Thyroid gland (tissue), 4 donors: ENCODE measurements at regions not wholly inside any gene's neighbourhood (a gene's known extent, or its start where the extent isn't known, plus 50 kb on each side); places are given as distances from the start of the nearest gene placed in this dataset.

Experiments used
- DNase-seq, 2 donors: peaks; one replicate each; pipeline ENCODE4 v3.0.0-alpha.2; 2019
- H3K27ac ChIP-seq, 3 donors: fragments of 200-600 bp; sonication (generic); 1 replicate in 2 of 3; 2 replicates in 1 of 3; pipeline ENCODE4 v1.5.1; 2016 to 2019; ENCODE audit warnings: mild to moderate bottlenecking in 1 of 3, moderate library complexity in 1 of 3
- H3K27me3 ChIP-seq: fragments of 200-600 bp; sonication (generic); one replicate; pipeline ENCODE4 v1.5.1; 2019
- H3K36me3 ChIP-seq, 2 donors: fragments of 200-600 bp; sonication (generic); one replicate each; pipeline ENCODE4 v1.5.1; 2016 to 2019
- H3K4me1 ChIP-seq, 2 donors: fragments of 200-600 bp; sonication (generic); one replicate each; pipeline ENCODE4 v1.5.1; 2017 to 2019
- H3K4me3 ChIP-seq, 3 donors: fragments of 200-600 bp; sonication (generic); replicated peaks in 1 of 3; 1 replicate in 2 of 3; 2 replicates in 1 of 3; pipeline ENCODE4 v1.5.1; 2016; ENCODE audit warnings: mild to moderate bottlenecking in 1 of 3
- H3K9me3 ChIP-seq: fragments of 200-600 bp; sonication (generic); one replicate; pipeline ENCODE4 v1.5.1; 2017
- CTCF ChIP-seq, 6 experiments: fragments of 200-600 bp in 3 of 6; fragments of 450-650 bp in 3 of 6; sonication (generic) in 3 of 6; IDR thresholded peaks; one replicate each; pipeline ENCODE4 v1.5.1; 2016 to 2019; ENCODE audit warnings: antibody characterized with exemption in 6 of 6, mild to moderate bottlenecking in 2 of 6, inconsistent platforms in 1 of 6, moderate library complexity in 1 of 6
- POLR2A ChIP-seq, 2 donors: fragments of 450-650 bp; IDR thresholded peaks; one replicate each; pipeline ENCODE4 v1.6.1; 2017; ENCODE audit warnings: antibody characterized with exemption in 2 of 2, mild to moderate bottlenecking in 2 of 2, moderate library complexity in 1 of 2
- whole genome bisulfite sequencing, 2 donors: methylation state at CpG; one replicate each; pipeline ENCODE4 v1.1.5; 2017; 5-methylcytosine and 5-hydroxymethylcytosine counted together
- intact Hi-C: fragments of 100-400 bp; cut with DNase I; formaldehyde crosslinking; loops from one replicate; pipeline ENCODE4 v1.15.1; 2023

GRCh38 chr12:92002195-92002649 lies 143.4 kb downstream of the BTG1 start:
- no peak for DNase-seq
- H3K27me3 ChIP-seq: no peaks in the 10 kb centered on the region
- H3K27ac ChIP-seq: no peak overlapping the region
- 94 to 97% methylated on average over 1 of the region's 1 CpG for WGBS, 2 donors
- H3K36me3 ChIP-seq: no peaks in the 10 kb centered on the region
- no peak for TF ChIP-seq CTCF (IDR thresholded peaks at IDR 0.05)
- no peak for TF ChIP-seq POLR2A (IDR thresholded peaks at IDR 0.05)
- H3K9me3 ChIP-seq: no peaks in the 10 kb centered on the region
- no peak overlapping the region for H3K4me3 ChIP-seq
- intact Hi-C loops: no loop called here
- H3K4me1 ChIP-seq: no peaks in the 10 kb centered on the region

- no peak overlapping the region for H3K4me3 ChIP-seq
- no peaks in the 10 kb centered on the region for H3K4me1 ChIP-seq
- no peaks in the 10 kb centered on the region for H3K36me3 ChIP-seq
- H3K9me3 ChIP-seq: no peaks in the 10 kb centered on the region
- no peak for TF ChIP-seq POLR2A (IDR thresholded peaks at IDR 0.05)
- TF ChIP-seq CTCF (IDR thresholded peaks at IDR 0.05): no peak
- no peaks in the 10 kb centered on the region for H3K27me3 ChIP-seq
- DNase-seq: no peak
- intact Hi-C loops: no loop called here
- 68 to 83% methylated on average over 2 of the region's 2 CpGs for WGBS, 2 donors
- H3K27ac ChIP-seq: no peak overlapping the region
Observed at GRCh38 chr12:92000597-92000996, 145.0 kb downstream of the BTG1 start.

GRCh38 chr12:91999823-92000222 lies 145.8 kb downstream of the BTG1 start:
- intact Hi-C loops: no loop called here
- Histone ChIP-seq H3K27ac (no peak overlapping the region), H3K4me1 (no peaks in the 10 kb centered on the region), H3K27me3 (no peaks in the 10 kb centered on the region), H3K36me3 (no peaks in the 10 kb centered on the region), H3K9me3 (no peaks in the 10 kb centered on the region), H3K4me3 (no peak overlapping the region)
- DNase-seq: no peak
- no peak for TF ChIP-seq POLR2A (IDR thresholded peaks at IDR 0.05)
- 96 to 100% methylated on average over 1 of the region's 1 CpG for WGBS, 2 donors

GRCh38 chr12:91998316-91998715 lies 147.3 kb downstream of the BTG1 start:
- H3K9me3 ChIP-seq: no peaks in the 10 kb centered on the region
- no peak for DNase-seq
- H3K27ac ChIP-seq: no peak overlapping the region
- no peaks in the 10 kb centered on the region for H3K36me3 ChIP-seq
- TF ChIP-seq POLR2A (IDR thresholded peaks at IDR 0.05): no peak
- TF ChIP-seq CTCF (IDR thresholded peaks at IDR 0.05): no peak
- H3K27me3 ChIP-seq: no peaks in the 10 kb centered on the region
- 92 to 97% methylated on average over 2 of the region's 2 CpGs for WGBS, 2 donors
- no peak overlapping the region for H3K4me3 ChIP-seq
- intact Hi-C loops: no loop called here
- H3K4me1 ChIP-seq: no peaks in the 10 kb centered on the region

- H3K9me3 ChIP-seq: no peaks in the 10 kb centered on the region
- WGBS, 2 donors: 83 to 88% methylated on average over 5 of the region's 5 CpGs
Observed at GRCh38 chr12:91994208-91994797, 151.3 kb downstream of the BTG1 start.

More at GRCh38 chr12:91994208-91994797, 151.3 kb downstream of the BTG1 start:
- Histone ChIP-seq H3K4me1 (no peaks in the 10 kb centered on the region), H3K36me3 (no peaks in the 10 kb centered on the region), H3K27me3 (no peaks in the 10 kb centered on the region), H3K4me3 (no peak overlapping the region), H3K27ac (no peak overlapping the region)
- no peak for TF ChIP-seq CTCF (IDR thresholded peaks at IDR 0.05)
- TF ChIP-seq POLR2A (IDR thresholded peaks at IDR 0.05): no peak
- intact Hi-C loops: no loop called here
- no peak for DNase-seq
